GM10248 (cell line): ENCODE measurements at regions not wholly inside any gene's neighbourhood (a gene's known extent, or its start where the extent isn't known, plus 50 kb on each side); places are given as distances from the start of the nearest gene placed in this dataset.

Experiments
- CTCF ChIA-PET: fragments of 300-600 bp; sonication (Branson Sonifier 250); formaldehyde crosslinking; extraction: SDS; loops from one replicate; lab custom pipeline; 2021; ENCODE audit warnings: antibody characterized with exemption; lab: Yijun Ruan, JAX
- POLR2A ChIA-PET: fragments of 350-650 bp; sonication (Branson Sonifier 250); formaldehyde crosslinking; extraction: SDS; loops from one replicate; lab custom pipeline; 2020; ENCODE audit warnings: antibody characterized with exemption; lab: Yijun Ruan, JAX
- DNase-seq: peaks from one replicate; pipeline ENCODE4 v3.0.0; 2012; ENCODE audit errors: extremely low spot score
- TF ChIP-seq, protein P1 (sequence below): IDR thresholded peaks from 2 replicates; pipeline ENCODE4 v1.5.1; 2012; ENCODE audit warnings: mild to moderate bottlenecking, low read depth; ENCODE audit errors: extremely low read depth, missing control alignments, control extremely low read depth

- ChIA-PET CTCF (no interaction called here), POLR2A (no interaction called here)
- TF ChIP-seq, protein P1, sequence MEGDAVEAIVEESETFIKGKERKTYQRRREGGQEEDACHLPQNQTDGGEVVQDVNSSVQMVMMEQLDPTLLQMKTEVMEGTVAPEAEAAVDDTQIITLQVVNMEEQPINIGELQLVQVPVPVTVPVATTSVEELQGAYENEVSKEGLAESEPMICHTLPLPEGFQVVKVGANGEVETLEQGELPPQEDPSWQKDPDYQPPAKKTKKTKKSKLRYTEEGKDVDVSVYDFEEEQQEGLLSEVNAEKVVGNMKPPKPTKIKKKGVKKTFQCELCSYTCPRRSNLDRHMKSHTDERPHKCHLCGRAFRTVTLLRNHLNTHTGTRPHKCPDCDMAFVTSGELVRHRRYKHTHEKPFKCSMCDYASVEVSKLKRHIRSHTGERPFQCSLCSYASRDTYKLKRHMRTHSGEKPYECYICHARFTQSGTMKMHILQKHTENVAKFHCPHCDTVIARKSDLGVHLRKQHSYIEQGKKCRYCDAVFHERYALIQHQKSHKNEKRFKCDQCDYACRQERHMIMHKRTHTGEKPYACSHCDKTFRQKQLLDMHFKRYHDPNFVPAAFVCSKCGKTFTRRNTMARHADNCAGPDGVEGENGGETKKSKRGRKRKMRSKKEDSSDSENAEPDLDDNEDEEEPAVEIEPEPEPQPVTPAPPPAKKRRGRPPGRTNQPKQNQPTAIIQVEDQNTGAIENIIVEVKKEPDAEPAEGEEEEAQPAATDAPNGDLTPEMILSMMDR = no peak
- no peak for DNase-seq
Measured at GRCh38 chr4:62948108-62948507, 1461.1 kb downstream of the TECRL start.

DNA sequence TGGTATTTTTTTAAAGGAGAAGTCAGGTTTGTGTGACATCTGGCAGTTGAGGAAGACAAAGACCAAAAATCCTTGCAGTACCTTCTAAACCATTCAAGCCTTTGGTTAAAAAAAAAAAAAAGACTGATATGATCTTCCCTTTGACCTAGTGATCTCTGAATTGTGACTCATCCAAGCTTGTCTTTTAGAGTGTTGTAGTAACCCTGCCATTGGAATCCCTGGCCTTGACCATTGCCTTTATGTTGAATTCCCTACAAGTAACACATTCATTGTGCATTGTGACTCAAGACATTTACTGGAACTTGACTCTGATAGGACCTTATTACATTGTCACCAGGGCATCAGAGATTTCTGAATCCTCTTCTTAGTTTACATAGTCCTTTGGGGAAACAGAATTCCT, 1469.0 kb downstream of the TECRL start:
- TF ChIP-seq, protein P1 = no peak
- ChIA-PET CTCF (no interaction called here), POLR2A (no interaction called here)
- DNase-seq = no peak

- POLR2A ChIA-PET = no interaction called here
- CTCF ChIA-PET = no interaction called here
- DNase-seq = no peak
- TF ChIP-seq, protein P1 = no peak
Measured at GRCh38 chr4:62930884-62931283, 1478.4 kb downstream of the TECRL start.

GRCh38 chr4:62928483-62928882, 1480.8 kb downstream of the TECRL start:
- POLR2A ChIA-PET = no interaction called here
- TF ChIP-seq, protein P1 = no peak
- DNase-seq = no peak
- CTCF ChIA-PET = interaction anchor here (2.0 kb wide), 1 partner anchor 10 kb away, joined by 6 read pairs; no protein-coding TSS in a partner anchor

- ChIA-PET POLR2A (no interaction called here), CTCF (interaction anchor here (2.0 kb wide), 1 partner anchor 11 kb away, joined by 6 read pairs; no protein-coding TSS in a partner anchor)
- DNase-seq = no peak
- TF ChIP-seq, protein P1 = no peak
Measured at GRCh38 chr4:62927574-62927973, 1481.7 kb downstream of the TECRL start.

- ChIA-PET CTCF (no interaction called here), POLR2A (no interaction called here)
- TF ChIP-seq, protein P1 = no peak
- DNase-seq = no peak
Measured at GRCh38 chr4:62923783-62924182, 1485.5 kb downstream of the TECRL start.
